ENCODE measurements at regions not wholly inside any gene's neighbourhood (a gene's known extent, or its start where the extent isn't known, plus 50 kb on each side); places are given as distances from the start of the nearest gene placed in this dataset.

- intact Hi-C loops (cut with DNase I): no loop called here
- DNase-seq: no peak
- no peaks in the 10 kb centered on the region for H3K4me1 ChIP-seq
- no peaks in the 10 kb centered on the region for H3K36me3 ChIP-seq
- TF ChIP-seq, protein P1, sequence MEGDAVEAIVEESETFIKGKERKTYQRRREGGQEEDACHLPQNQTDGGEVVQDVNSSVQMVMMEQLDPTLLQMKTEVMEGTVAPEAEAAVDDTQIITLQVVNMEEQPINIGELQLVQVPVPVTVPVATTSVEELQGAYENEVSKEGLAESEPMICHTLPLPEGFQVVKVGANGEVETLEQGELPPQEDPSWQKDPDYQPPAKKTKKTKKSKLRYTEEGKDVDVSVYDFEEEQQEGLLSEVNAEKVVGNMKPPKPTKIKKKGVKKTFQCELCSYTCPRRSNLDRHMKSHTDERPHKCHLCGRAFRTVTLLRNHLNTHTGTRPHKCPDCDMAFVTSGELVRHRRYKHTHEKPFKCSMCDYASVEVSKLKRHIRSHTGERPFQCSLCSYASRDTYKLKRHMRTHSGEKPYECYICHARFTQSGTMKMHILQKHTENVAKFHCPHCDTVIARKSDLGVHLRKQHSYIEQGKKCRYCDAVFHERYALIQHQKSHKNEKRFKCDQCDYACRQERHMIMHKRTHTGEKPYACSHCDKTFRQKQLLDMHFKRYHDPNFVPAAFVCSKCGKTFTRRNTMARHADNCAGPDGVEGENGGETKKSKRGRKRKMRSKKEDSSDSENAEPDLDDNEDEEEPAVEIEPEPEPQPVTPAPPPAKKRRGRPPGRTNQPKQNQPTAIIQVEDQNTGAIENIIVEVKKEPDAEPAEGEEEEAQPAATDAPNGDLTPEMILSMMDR (IDR thresholded peaks at IDR 0.05): no peak
- 53 to 61% methylated on average over 4 of the region's 4 CpGs for WGBS, 2 donors
- no peak overlapping the region for H3K27ac ChIP-seq
- H3K4me3 ChIP-seq: no peak overlapping the region
- peaks cover 0 to 4% (median 0%) of the 10 kb centered on the region in 7 donors for H3K27me3 ChIP-seq
- no peak for ATAC-seq
- H3K9me3 ChIP-seq: no peaks in the 10 kb centered on the region
Observed at GRCh38 chr6:50116797-50117542, 67.2 kb upstream of the DEFB112 start.

- TF ChIP-seq, protein P1 (IDR thresholded peaks at IDR 0.05): no peak
- H3K4me3 ChIP-seq: no peak overlapping the region
- no peaks in the 10 kb centered on the region for H3K4me1 ChIP-seq
- ATAC-seq (no peak), DNase-seq (no peak)
- H3K9me3 ChIP-seq: no peaks in the 10 kb centered on the region
- intact Hi-C loops (cut with DNase I): loop anchor here in 4 of 10 donors (10.0 kb wide), 3 partner anchors 475 to 1905 kb away; no protein-coding TSS in a partner anchor
- 68% methylated on average over 3 of the region's 3 CpGs for WGBS, 2 donors
- H3K36me3 ChIP-seq: no peaks in the 10 kb centered on the region
- H3K27me3 ChIP-seq: no peaks in the 10 kb centered on the region
- H3K27ac ChIP-seq: no peak overlapping the region
Observed at GRCh38 chr6:50120300-50120699, 70.6 kb upstream of the DEFB112 start.

DNA sequence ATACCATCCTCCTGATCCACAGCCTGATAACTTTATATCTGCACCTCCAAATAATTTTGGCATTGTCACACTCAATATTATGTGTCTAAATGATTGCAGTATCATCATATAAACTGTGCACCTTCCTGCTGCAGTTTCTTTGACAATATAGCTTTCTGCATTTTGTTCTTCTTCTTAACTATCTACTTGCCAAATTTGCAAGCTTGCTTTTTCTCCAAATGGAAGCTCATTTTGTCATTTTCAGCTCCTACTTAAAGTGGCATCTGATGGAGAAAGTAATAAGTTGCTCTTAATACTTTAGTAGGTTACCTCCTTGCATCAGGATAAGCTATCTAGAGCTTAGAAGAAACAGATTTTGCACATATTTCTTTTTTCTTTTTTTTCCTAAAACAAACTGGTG, 74.0 kb upstream of the DEFB112 start:
- no peak overlapping the region for H3K4me3 ChIP-seq
- H3K36me3 ChIP-seq: no peaks in the 10 kb centered on the region
- intact Hi-C loops (cut with DNase I): loop anchor here in 4 of 10 donors (10.0 kb wide), 3 partner anchors 471 to 1901 kb away; no protein-coding TSS in a partner anchor
- TF ChIP-seq, protein P1 (IDR thresholded peaks at IDR 0.05): no peak
- peaks cover 0 to 3% (median 0%) of the 10 kb centered on the region in 7 donors for H3K27me3 ChIP-seq
- H3K4me1 ChIP-seq: no peaks in the 10 kb centered on the region
- H3K9me3 ChIP-seq: no peaks in the 10 kb centered on the region
- ATAC-seq (no peak), DNase-seq (no peak)
- no peak overlapping the region for H3K27ac ChIP-seq

DNA sequence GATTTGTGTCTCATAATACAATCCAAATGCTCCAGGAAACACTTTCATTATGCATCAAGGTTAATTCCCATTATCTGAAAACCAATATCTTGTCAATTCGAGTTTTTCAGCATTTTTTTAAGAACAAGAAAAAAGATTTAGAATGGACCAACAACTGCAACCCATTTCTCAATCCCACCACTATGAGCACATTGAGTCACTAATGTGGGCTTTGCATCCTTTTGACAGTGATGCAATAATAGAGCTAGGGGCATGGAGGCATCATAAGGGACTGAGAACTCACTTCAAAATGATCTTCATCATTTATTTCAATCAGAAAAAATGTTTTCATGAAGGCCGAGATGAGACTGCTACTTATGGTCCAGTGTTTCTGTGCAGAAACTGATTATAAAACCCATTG, 74.8 kb upstream of the DEFB112 start:
- no peaks in the 10 kb centered on the region for H3K36me3 ChIP-seq
- intact Hi-C loops (cut with DNase I): loop anchor here in 4 of 10 donors (10.0 kb wide), 3 partner anchors 470 to 1900 kb away; no protein-coding TSS in a partner anchor
- no peaks in the 10 kb centered on the region for H3K9me3 ChIP-seq
- TF ChIP-seq, protein P1 (IDR thresholded peaks at IDR 0.05): no peak
- H3K4me1 ChIP-seq: no peaks in the 10 kb centered on the region
- H3K27ac ChIP-seq: no peak overlapping the region
- DNase-seq: no peak
- ATAC-seq: no peak
- 52 to 65% methylated on average over 2 of the region's 2 CpGs for WGBS, 2 donors
- H3K4me3 ChIP-seq: no peak overlapping the region
- H3K27me3 ChIP-seq: peaks cover 0 to 3% (median 0%) of the 10 kb centered on the region in 7 donors
